Sigmoid colon (tissue), 4 donors: ENCODE measurements at regions not wholly inside any gene's neighbourhood (a gene's known extent, or its start where the extent isn't known, plus 50 kb on each side); places are given as distances from the start of the nearest gene placed in this dataset.

Experiments
- CTCF ChIP-seq, 4 experiments: fragments of 450-650 bp in 3 of 4; fragments of 200-600 bp in 1 of 4; IDR thresholded peaks; one replicate each; pipeline ENCODE4 v1.5.1; 2016 to 2019; ENCODE audit warnings: antibody characterized with exemption in 4 of 4, mild to moderate bottlenecking in 3 of 4, moderate library complexity in 2 of 4
- POLR2AphosphoS5 ChIP-seq, 4 donors: sonication (generic); formaldehyde crosslinking; IDR thresholded peaks; one replicate each; pipeline ENCODE4 v1.6.1; 2017; ENCODE audit warnings: antibody characterized with exemption in 4 of 4

DNA sequence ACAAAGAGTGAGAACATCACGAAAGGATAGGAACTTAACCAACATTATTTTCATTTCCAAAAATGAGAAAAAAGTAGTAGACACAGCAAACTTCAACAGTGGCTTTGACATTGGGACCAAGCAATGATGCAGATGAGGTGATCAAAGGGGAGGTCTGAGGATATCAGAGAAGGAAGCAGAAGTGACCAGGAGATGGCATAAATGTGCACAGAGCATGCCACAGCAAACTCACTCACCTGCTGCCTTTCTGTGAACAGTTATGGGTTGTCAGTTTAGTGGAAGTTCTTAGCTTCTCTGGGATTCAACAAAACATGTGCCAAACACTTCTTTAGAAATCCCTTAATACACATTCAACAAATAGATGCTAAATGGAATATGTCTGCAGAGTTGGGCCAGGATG, 290.1 kb downstream of the PLPP3 start:
- TF ChIP-seq CTCF (IDR thresholded peaks at IDR 0.05) (no peak), POLR2AphosphoS5 (IDR thresholded peaks at IDR 0.05) (no peak)
